ENCODE measurements at regions not wholly inside any gene's neighbourhood (a gene's known extent, or its start where the extent isn't known, plus 50 kb on each side); places are given as distances from the start of the nearest gene placed in this dataset.

- TF ChIP-seq CHD7 (IDR thresholded peaks at IDR 0.05; ENCODE audit: low read depth, low read length) (no peak), RAD21 (CRISPR knock-in tag; conservative IDR thresholded peaks at IDR 0.05 in 1 of 2, IDR thresholded peaks at IDR 0.05 in 1 of 2) (no peak), IRF1 (CRISPR knock-in tag; IDR thresholded peaks at IDR 0.05; ENCODE audit: borderline replicate concordance) (no peak), HDAC1 (IDR thresholded peaks at IDR 0.05) (no peak), ELK1 (CRISPR knock-in tag; IDR thresholded peaks at IDR 0.05) (no peak), ZNF830 (CRISPR knock-in tag; IDR thresholded peaks at IDR 0.05) (no peak), SMC3 (conservative IDR thresholded peaks at IDR 0.05; ENCODE audit: insufficient read depth, low read depth, low read length) (no peak)
Measured at GRCh38 chr15:36109943-36110658, 469.3 kb upstream of the CDIN1 start (continued).
